Stimulated activated CD8-positive, alpha-beta memory T cell treated with anti-CD3 and anti-CD28 coated beads, Interleukin-12 subunit alpha, Interleukin-12 subunit beta, amount 100 ng/mL, for 1 hour (primary cell): ENCODE measurements at regions not wholly inside any gene's neighbourhood (a gene's known extent, or its start where the extent isn't known, plus 50 kb on each side); places are given as distances from the start of the nearest gene placed in this dataset.

Experiments
- DNase-seq: peaks from one replicate; pipeline ENCODE4 v3.0.0-alpha.2; 2020; ENCODE audit warnings: low read depth

DNA sequence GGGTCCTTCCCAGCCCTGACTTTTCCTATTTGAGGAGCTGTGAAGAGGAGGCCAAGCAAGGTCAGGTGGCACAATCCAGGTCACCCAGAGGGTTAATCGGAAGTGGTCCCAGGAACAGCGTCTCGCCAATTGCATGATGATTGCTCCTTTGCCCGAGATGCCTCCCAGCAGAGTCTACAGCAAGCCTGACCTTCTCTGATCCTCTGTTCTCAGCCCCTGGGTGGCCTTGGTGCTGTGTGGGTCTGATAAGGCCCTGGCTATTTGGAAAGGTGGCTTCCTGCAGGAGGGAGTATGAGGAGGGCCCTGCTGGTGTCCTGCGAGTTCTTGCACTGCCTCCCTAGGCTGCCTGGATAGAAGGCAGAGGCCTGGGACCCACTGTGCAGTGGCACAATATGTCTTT lies 116.2 kb downstream of the FOXD2 start:
- no peak for DNase-seq

DNA sequence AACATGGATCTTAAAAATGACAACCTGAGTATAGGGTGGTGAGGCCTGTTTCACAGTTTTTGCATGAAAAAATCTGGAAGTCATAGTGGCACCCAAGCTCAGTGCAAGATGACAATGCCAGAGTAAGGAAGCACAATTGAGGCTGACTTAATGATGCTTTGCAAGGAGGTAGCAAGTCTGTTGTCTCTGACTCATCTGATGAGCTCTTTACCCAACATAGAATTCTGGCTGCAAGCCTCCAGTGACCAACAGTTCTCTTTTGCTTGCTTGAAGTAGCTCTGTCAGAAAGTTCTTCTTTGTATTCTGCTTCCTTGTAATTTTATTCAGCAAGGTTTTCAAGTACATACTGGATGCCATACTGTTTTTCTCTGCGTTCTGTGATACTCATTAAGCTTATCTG lies 117.1 kb downstream of the FOXD2 start:
- no peak for DNase-seq

- DNase-seq, result no peak
These were observed 117.5 kb downstream of the FOXD2 start for GRCh38 chr1:47555306-47555705.

GRCh38 chr1:47555841-47556560 lies 118.2 kb downstream of the FOXD2 start:
- no peak for DNase-seq

- no peak for DNase-seq
These were observed 119.2 kb downstream of the FOXD2 start for GRCh38 chr1:47557066-47557465.

GRCh38 chr1:47558601-47559593 lies 121.1 kb downstream of the FOXD2 start:
- DNase-seq, result no peak

DNA sequence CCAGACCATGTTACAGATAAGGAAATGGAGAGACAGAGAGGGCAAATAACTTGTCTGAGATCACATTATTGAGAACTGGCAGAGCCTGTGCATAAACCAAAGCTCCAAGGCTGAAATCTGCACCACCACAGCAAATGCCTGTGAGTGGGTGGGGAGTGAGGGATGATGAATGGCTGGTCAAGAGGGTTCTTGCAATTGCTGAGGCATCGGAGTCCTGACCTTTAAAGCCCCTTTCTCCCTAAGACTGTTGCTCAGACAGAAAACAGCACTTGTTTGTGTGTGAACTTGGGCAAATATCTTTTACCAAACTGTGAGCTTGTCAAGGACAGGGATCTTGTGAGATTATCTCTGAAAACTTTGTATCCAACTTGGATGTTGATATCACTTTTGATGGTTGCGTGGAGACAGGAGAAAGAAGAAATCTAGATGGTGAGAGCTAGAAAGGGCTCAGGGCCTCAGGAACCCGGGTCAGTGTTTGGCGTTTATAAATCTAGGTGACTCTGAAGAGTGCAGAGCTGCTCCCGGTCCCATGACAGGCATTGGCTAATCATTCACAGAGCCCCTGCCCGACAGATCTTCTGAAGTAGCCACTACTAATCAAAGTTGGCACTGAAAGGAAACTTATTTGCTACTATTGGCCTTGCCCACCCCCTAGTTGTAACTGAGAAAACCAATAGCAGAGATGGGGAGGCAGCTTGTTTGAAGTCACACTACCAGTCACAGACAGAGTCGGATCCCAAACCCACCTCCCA lies 122.3 kb downstream of the FOXD2 start:
- no peak for DNase-seq

DNA sequence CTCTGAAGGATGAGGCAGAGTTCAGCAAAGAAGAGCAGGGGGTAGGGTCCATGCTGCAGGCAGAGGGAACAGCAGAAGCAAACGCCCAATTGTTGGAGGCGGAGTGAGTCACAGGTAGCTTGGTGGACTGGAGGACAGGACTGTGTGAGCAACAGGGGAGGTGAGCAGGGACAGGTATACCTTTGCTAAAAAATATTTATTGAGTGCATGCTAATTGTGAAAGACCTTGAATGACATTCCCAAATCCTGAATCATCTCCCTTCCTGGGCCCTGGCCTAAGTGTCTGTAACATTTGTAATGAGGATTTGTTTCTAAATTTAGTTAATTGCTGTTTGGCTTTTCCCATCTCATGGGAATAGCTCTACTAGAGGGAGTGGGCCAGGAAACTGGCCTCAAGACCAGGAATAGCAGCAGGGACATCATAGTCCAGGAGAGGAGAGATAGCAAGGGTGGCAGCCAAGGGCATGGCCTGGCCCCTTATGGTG lies 123.7 kb downstream of the FOXD2 start:
- DNase-seq, result no peak

DNA sequence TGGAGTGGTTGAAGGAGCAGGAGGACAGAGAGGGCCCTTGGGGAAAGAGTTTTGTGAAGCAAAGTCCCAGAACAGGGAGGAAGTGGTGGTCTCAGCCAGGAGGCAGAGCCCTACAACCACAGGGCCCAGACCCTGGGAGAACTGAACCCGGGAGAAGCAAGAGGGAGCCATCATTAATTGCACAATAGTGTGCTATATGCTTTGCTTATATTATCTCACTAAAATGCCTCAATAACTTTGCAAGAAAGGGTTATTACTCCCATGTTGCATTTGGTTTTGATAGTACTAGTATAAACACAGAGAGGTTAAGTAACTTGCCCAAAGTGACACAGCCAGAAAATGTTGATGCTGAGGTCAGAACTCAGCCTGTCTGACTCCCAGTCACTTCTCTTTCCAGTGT lies 124.3 kb downstream of the FOXD2 start:
- no peak for DNase-seq

DNA sequence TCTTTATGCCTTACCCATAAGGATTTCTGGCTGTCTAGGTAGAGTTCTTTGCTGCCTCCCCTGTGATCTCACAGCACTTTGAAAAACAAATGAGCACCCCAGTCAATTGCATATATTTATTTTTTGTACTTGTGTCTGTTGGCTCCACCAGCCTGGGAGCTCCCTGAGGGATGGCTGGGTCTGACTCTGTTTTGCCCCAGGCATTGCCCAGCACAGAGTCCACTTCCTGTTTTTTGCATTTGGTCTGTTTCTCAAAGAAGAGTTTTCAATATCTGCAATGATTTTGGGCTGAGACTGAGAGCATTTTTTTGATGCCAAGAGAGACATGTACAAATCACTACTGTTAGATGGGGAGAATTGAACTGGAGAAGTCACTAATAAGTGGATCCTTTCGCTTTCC lies 125.0 kb downstream of the FOXD2 start:
- DNase-seq, result no peak

GRCh38 chr1:47563201-47563600 lies 125.4 kb downstream of the FOXD2 start:
- DNase-seq, result no peak

DNA sequence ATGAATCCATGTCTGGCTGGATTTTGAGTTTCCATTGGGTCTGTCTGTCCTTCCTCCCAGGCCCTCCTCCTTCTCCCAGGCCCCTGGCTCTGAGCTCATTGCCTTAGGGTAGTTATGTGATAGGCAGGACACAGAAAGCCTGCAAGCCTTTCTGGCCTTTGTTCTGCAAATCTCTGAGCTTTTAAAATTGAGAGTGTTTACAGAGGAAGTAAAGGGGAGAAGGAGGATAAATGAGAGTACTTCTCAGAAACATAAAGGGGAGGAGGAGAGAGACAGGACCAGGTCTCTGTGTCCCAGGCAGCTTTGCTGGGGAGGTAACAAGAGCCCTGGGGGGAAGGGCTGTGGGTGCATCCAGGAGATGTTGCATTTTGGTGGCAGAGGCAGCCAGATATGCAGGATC lies 126.7 kb downstream of the FOXD2 start:
- no peak for DNase-seq

DNA sequence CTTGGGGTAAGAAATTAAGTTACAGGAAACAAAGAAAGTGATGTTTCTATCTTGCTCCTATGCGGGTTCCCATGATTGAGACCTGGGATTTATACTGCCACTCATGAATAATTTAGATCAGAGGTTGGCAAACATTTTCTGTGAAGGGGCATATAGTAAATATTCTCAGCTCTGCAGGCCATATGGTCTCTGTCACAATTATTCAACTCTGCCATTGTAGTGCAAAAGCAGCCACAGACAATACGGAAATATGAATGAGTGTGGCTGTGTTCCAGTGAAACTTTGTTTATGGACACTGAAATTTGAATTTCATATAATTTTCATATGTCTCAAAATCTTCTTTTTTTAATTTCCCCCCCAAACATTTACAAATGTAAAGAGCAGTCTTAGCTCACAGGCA lies 127.2 kb downstream of the FOXD2 start:
- DNase-seq, result no peak

DNA sequence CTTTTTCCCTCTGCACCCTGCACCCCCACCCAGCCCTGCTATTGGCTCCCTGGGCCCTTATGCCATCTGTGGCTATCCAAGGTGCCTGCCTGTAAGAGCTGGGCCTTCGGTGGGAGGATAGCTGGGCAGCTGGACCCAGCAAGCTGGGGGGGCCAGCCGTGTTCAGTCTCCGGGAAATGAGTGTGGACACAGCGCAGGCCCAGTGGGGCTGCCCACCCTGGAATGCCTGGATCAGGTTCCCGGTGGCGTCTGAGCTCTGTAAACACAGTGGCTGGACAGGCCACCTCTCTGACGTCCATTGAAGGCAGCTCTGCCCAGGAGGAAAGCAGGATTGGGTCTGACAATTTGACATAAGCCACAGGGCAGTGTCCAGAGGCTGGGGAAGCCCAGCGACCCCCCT lies 127.8 kb downstream of the FOXD2 start:
- no peak for DNase-seq

DNA sequence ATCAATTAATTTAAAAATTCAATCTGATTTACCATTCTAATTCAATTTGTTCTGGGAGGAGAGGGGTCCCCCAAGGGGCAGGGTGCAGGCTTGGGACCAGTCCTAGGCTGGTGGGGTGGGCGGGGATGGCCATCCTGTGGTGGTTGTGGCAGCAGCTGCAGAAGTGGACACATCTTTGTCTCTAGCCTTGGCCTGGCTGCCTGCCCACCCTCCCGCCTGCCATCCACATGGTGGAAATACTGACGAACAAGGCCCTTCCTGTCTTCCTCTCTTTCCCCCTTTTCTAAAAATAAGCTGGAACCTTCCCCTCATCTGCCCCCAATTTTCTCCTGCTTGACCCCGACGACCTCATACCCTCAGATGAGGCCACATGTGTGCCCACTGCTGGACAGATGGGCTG lies 130.9 kb downstream of the FOXD2 start:
- DNase-seq, result no peak

GRCh38 chr1:47569261-47569660 lies 131.4 kb downstream of the FOXD2 start:
- DNase-seq, result no peak

DNA sequence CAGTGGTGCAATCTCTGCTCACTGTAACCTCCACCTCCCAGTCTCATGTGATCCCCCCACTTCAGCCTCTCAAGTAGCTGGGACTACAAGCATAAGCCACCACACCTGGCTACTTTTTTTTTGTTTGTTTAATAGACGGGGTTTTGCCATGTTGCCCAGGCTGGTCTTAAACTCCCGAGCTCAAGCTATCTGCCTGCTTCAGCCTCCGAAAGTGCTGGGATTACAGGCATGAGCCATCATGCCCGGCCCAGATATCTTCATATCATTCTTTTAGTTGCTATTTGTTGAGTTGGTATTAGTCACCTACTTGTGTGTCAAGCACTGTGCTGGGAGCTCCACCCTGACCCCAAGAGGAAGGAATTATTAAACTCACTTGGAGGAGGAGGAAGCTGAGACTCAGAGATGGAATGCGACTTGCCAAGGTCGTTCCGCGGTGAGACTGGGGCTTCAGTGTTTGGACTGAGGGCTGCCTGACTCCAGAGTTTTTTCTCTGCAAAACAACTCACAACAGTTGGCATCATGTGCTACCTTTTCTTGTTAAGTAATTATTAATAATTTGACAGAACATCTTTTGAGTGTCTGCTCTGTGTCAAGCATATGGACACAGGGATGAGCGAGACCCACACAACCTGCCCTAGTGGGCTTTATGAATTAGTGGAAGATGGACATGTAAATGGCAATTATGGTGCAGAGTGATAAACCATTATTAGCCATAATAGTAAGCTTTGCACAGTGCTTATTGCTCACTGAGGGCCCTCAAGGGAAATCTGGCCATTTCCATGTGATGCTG lies 132.0 kb downstream of the FOXD2 start:
- DNase-seq, result no peak

- no peak for DNase-seq
These were observed 133.3 kb downstream of the FOXD2 start for GRCh38 chr1:47571161-47571560.

- DNase-seq, result no peak
These were observed 134.1 kb downstream of the FOXD2 start for GRCh38 chr1:47571952-47572351.

- no peak for DNase-seq
These were observed 135.0 kb downstream of the FOXD2 start for GRCh38 chr1:47572731-47573430.
